IPS-20b (cell line): ENCODE measurements at regions not wholly inside any gene's neighbourhood (a gene's known extent, or its start where the extent isn't known, plus 50 kb on each side); places are given as distances from the start of the nearest gene placed in this dataset.

ENCODE experiments used
- H3K27ac ChIP-seq: one replicate; pipeline ENCODE4 v1.5.1; 2013; ENCODE audit warnings: low read length
- H3K27me3 ChIP-seq: 2 replicates; pipeline ENCODE4 v1.6.1; 2013; ENCODE audit warnings: mild to moderate bottlenecking, low read length, inconsistent platforms; ENCODE audit not compliant: insufficient read depth
- H3K36me3 ChIP-seq: 2 replicates; pipeline ENCODE4 v1.6.1; 2013; ENCODE audit warnings: low read depth, mild to moderate bottlenecking, inconsistent platforms, low read length, moderate library complexity; ENCODE audit not compliant: insufficient read depth
- H3K4me1 ChIP-seq: 2 replicates; pipeline ENCODE4 v1.6.1; 2013; ENCODE audit warnings: mild to moderate bottlenecking, control low read depth, inconsistent platforms, low read length, moderate library complexity; ENCODE audit not compliant: insufficient read depth
- H3K4me3 ChIP-seq: 2 replicates; pipeline ENCODE4 v1.5.1; 2013; ENCODE audit warnings: mild to moderate bottlenecking, low read length, inconsistent platforms
- H3K9ac ChIP-seq: 2 replicates; pipeline ENCODE4 v1.6.1; 2013; ENCODE audit warnings: low read depth, mild to moderate bottlenecking, inconsistent platforms, low read length, moderate library complexity
- H3K9me3 ChIP-seq: 2 replicates; pipeline ENCODE4 v1.6.1; 2013; ENCODE audit warnings: mild to moderate bottlenecking, low read depth, low read length, inconsistent platforms; ENCODE audit not compliant: insufficient read depth

GRCh38 chr7:55649238-55649637 lies 76.9 kb upstream of the VOPP1 start:
- H3K4me3 ChIP-seq: no peak overlapping the region
- no peaks in the 10 kb centered on the region for H3K4me1 ChIP-seq
- H3K9ac ChIP-seq: no peak overlapping the region
- H3K27me3 ChIP-seq: no peaks in the 10 kb centered on the region
- H3K27ac ChIP-seq: no peak overlapping the region
- no peaks in the 10 kb centered on the region for H3K36me3 ChIP-seq
- H3K9me3 ChIP-seq: no peaks in the 10 kb centered on the region

GRCh38 chr7:55644567-55644966 lies 72.3 kb upstream of the VOPP1 start:
- Histone ChIP-seq H3K4me1 (no peaks in the 10 kb centered on the region), H3K9ac (no peak overlapping the region), H3K27me3 (no peaks in the 10 kb centered on the region), H3K27ac (no peak overlapping the region), H3K9me3 (no peaks in the 10 kb centered on the region), H3K4me3 (no peak overlapping the region), H3K36me3 (no peaks in the 10 kb centered on the region)

- Histone ChIP-seq H3K9me3 (no peaks in the 10 kb centered on the region), H3K27ac (no peak overlapping the region), H3K9ac (no peak overlapping the region), H3K4me1 (no peaks in the 10 kb centered on the region), H3K27me3 (no peaks in the 10 kb centered on the region), H3K36me3 (no peaks in the 10 kb centered on the region), H3K4me3 (no peak overlapping the region)
Measured at GRCh38 chr7:55642266-55642665, 70.0 kb upstream of the VOPP1 start.

GRCh38 chr7:55641811-55642210 lies 69.5 kb upstream of the VOPP1 start:
- Histone ChIP-seq H3K4me3 (no peak overlapping the region), H3K27ac (no peak overlapping the region), H3K27me3 (no peaks in the 10 kb centered on the region), H3K9ac (no peak overlapping the region), H3K9me3 (no peaks in the 10 kb centered on the region), H3K36me3 (no peaks in the 10 kb centered on the region), H3K4me1 (no peaks in the 10 kb centered on the region)

- no peaks in the 10 kb centered on the region for H3K9me3 ChIP-seq
- H3K27ac ChIP-seq: no peak overlapping the region
- no peaks in the 10 kb centered on the region for H3K4me1 ChIP-seq
- no peaks in the 10 kb centered on the region for H3K36me3 ChIP-seq
- H3K27me3 ChIP-seq: no peaks in the 10 kb centered on the region
- H3K9ac ChIP-seq: no peak overlapping the region
- H3K4me3 ChIP-seq: no peak overlapping the region
Measured at GRCh38 chr7:55641273-55641691, 69.0 kb upstream of the VOPP1 start.

- H3K27me3 ChIP-seq: no peaks in the 10 kb centered on the region
- H3K9ac ChIP-seq: no peak overlapping the region
- H3K4me3 ChIP-seq: no peak overlapping the region
- H3K27ac ChIP-seq: no peak overlapping the region
- no peaks in the 10 kb centered on the region for H3K4me1 ChIP-seq
- no peaks in the 10 kb centered on the region for H3K9me3 ChIP-seq
- H3K36me3 ChIP-seq: no peaks in the 10 kb centered on the region
Measured at GRCh38 chr7:55639640-55640039, 67.3 kb upstream of the VOPP1 start.

GRCh38 chr7:55629051-55629677 lies 56.9 kb upstream of the VOPP1 start:
- Histone ChIP-seq H3K36me3 (no peaks in the 10 kb centered on the region), H3K27me3 (no peaks in the 10 kb centered on the region), H3K27ac (no peak overlapping the region), H3K4me1 (no peaks in the 10 kb centered on the region), H3K4me3 (no peak overlapping the region), H3K9me3 (peaks cover 41% of the 10 kb centered on the region), H3K9ac (no peak overlapping the region)

GRCh38 chr7:55624813-55625212 lies 52.5 kb upstream of the VOPP1 start:
- Histone ChIP-seq H3K27ac (no peak overlapping the region), H3K9ac (no peak overlapping the region), H3K27me3 (no peaks in the 10 kb centered on the region), H3K36me3 (no peaks in the 10 kb centered on the region), H3K4me1 (no peaks in the 10 kb centered on the region), H3K4me3 (no peak overlapping the region), H3K9me3 (peaks cover 63% of the 10 kb centered on the region)

- Histone ChIP-seq H3K4me3 (no peak overlapping the region), H3K9ac (no peak overlapping the region), H3K9me3 (peaks cover 73% of the 10 kb centered on the region), H3K27me3 (no peaks in the 10 kb centered on the region), H3K36me3 (no peaks in the 10 kb centered on the region), H3K27ac (no peak overlapping the region), H3K4me1 (no peaks in the 10 kb centered on the region)
Measured at GRCh38 chr7:55623617-55624016, 51.3 kb upstream of the VOPP1 start.

- Histone ChIP-seq H3K27me3 (no peaks in the 10 kb centered on the region), H3K4me1 (no peaks in the 10 kb centered on the region), H3K36me3 (no peaks in the 10 kb centered on the region), H3K4me3 (no peak overlapping the region), H3K9ac (no peak overlapping the region), H3K27ac (no peak overlapping the region), H3K9me3 (peaks cover 72% of the 10 kb centered on the region)
Measured at GRCh38 chr7:55622241-55622640, 49.9 kb upstream of the VOPP1 start.
